Esophagus squamous epithelium (tissue), 5 donors: ENCODE measurements at regions not wholly inside any gene's neighbourhood (a gene's known extent, or its start where the extent isn't known, plus 50 kb on each side); places are given as distances from the start of the nearest gene placed in this dataset.
"Not testable (repeated sequence)": the region's sequence is repeated elsewhere in the genome, so short reads cannot be mapped to it uniquely, and the experiment has no call there.

ENCODE experiments used
- DNase-seq: peaks from one replicate; lab custom pipeline; 2025; lab: John Stamatoyannopoulos, UW
- H3K27ac ChIP-seq, 4 donors: fragments of 200-600 bp; sonication (generic); one replicate each; pipeline ENCODE4 v1.5.1; 2016 to 2019; ENCODE audit warnings: mild to moderate bottlenecking in 1 of 4
- H3K27me3 ChIP-seq, 4 donors: fragments of 200-600 bp; sonication (generic); 1 replicate in 3 of 4; 2 replicates in 1 of 4; pipeline versions ENCODE4 v1.5.1 to v1.6.0; 2017 to 2021; ENCODE audit warnings: antibody characterized with exemption in 1 of 4
- H3K36me3 ChIP-seq, 3 donors: fragments of 200-600 bp; sonication (generic); one replicate each; pipeline ENCODE4 v1.5.1; 2016 to 2019
- H3K4me1 ChIP-seq, 3 donors: fragments of 200-600 bp; sonication (generic); one replicate each; pipeline ENCODE4 v1.5.1; 2017 to 2019
- H3K4me3 ChIP-seq, 4 donors: fragments of 200-600 bp; sonication (generic); 1 replicate in 3 of 4; 2 replicates in 1 of 4; pipeline ENCODE4 v1.5.1; 2016 to 2019; ENCODE audit warnings: mild to moderate bottlenecking in 2 of 4, moderate library complexity in 1 of 4
- H3K9me3 ChIP-seq, 3 donors: fragments of 200-600 bp; sonication (generic); one replicate each; pipeline ENCODE4 v1.5.1; 2016 to 2019
- POLR2A ChIP-seq, 4 donors: fragments of 450-650 bp; IDR thresholded peaks; one replicate each; pipeline ENCODE4 v1.6.1; 2017; ENCODE audit warnings: antibody characterized with exemption in 4 of 4, mild to moderate bottlenecking in 4 of 4, moderate library complexity in 3 of 4
- WGBS, 2 donors: methylation state at CpG; one replicate each; pipeline ENCODE4 v1.1.5; 2018; 5-methylcytosine and 5-hydroxymethylcytosine counted together
- intact Hi-C: fragments of 100-400 bp; cut with DNase I; formaldehyde crosslinking; loops from one replicate; pipeline ENCODE4 v1.15.0; 2022
- TF ChIP-seq, protein P1 (sequence below), 6 experiments: fragments of 450-650 bp in 4 of 6; fragments of 200-600 bp in 2 of 6; sonication (generic) in 2 of 6; IDR thresholded peaks; one replicate each; pipeline ENCODE4 v1.5.1; 2016 to 2019; ENCODE audit warnings: antibody characterized with exemption in 6 of 6, mild to moderate bottlenecking in 4 of 6, moderate library complexity in 4 of 6
- donor health status: DM: yes; HTN: yes; CAD: no.

DNA sequence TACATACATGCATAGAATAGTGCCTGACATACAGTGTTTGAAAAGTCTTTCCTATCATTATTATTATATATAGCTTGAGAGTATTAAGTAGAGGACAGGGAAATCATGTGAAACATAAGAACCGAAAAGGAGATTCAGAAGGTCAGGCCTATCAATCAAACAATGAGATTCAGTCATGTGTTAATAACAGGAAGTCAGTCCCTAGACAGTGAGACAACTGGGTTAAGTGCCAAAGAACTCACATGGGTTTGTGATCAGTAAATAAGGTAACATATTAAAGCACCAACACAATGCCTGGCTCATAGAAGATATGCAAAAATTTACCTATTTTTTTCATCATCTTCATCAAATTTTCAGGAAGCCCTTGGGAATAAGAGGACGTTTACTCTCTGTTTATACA, 174.3 kb upstream of the FAT3 start:
- H3K27me3 ChIP-seq = no peaks in the 10 kb centered on the region
- no peaks in the 10 kb centered on the region for H3K36me3 ChIP-seq
- H3K27ac ChIP-seq = no peak overlapping the region
- WGBS, 2 donors = 38 to 47% methylated on average over 2 of the region's 2 CpGs
- H3K4me3 ChIP-seq = no peak overlapping the region
- no peaks in the 10 kb centered on the region for H3K9me3 ChIP-seq
- intact Hi-C loops = no loop called here
- TF ChIP-seq POLR2A (IDR thresholded peaks at IDR 0.05) = no peak
- TF ChIP-seq, protein P1, sequence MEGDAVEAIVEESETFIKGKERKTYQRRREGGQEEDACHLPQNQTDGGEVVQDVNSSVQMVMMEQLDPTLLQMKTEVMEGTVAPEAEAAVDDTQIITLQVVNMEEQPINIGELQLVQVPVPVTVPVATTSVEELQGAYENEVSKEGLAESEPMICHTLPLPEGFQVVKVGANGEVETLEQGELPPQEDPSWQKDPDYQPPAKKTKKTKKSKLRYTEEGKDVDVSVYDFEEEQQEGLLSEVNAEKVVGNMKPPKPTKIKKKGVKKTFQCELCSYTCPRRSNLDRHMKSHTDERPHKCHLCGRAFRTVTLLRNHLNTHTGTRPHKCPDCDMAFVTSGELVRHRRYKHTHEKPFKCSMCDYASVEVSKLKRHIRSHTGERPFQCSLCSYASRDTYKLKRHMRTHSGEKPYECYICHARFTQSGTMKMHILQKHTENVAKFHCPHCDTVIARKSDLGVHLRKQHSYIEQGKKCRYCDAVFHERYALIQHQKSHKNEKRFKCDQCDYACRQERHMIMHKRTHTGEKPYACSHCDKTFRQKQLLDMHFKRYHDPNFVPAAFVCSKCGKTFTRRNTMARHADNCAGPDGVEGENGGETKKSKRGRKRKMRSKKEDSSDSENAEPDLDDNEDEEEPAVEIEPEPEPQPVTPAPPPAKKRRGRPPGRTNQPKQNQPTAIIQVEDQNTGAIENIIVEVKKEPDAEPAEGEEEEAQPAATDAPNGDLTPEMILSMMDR (IDR thresholded peaks at IDR 0.05) = no peak
- H3K4me1 ChIP-seq = no peaks in the 10 kb centered on the region
- DNase-seq = no peak

DNA sequence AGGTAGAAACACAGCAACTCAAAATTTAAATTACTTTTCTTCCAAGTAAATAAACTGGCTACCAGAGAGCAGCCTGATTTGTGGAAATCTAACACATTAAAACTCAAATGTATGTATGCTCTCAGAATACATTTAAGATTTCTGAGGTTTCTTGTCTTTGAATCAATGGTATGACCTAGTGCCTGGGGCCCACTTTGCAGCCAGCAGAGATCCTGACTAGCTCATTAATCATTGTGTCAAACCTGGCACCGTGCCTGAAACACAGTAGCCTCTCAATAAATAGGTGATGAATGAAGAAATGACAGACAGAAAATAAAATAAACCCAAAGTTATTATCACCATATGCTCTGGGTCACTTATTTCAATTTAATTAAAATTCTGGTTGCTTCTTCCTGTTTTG, 176.2 kb upstream of the FAT3 start:
- TF ChIP-seq, protein P1 (IDR thresholded peaks at IDR 0.05) = no peak
- TF ChIP-seq POLR2A (IDR thresholded peaks at IDR 0.05) = no peak
- Histone ChIP-seq H3K4me1 (no peaks in the 10 kb centered on the region), H3K27me3 (no peaks in the 10 kb centered on the region), H3K4me3 (no peak overlapping the region), H3K36me3 (no peaks in the 10 kb centered on the region), H3K27ac (no peak overlapping the region), H3K9me3 (no peaks in the 10 kb centered on the region)
- 0% methylated on average over 1 of the region's 1 CpG for WGBS, 2 donors
- DNase-seq = no peak
- intact Hi-C loops = no loop called here

DNA sequence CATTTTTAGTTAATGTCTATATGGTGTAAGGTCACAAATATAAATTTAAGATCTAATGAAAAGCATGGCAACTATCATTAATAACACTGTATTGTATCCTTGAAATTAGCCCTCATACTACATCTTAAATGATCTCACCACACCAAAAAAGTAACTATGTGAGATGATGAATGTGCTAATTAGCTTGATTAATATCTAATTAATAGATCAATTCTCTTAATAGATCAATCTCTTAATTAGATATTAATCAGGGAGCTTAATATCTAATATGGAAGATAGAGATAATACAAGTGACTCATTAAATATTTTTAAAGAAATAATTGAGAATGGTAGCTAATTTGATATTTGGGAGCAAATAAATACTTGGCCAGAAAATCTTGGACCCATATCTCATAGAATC, 178.5 kb upstream of the FAT3 start:
- Histone ChIP-seq H3K9me3 (no peaks in the 10 kb centered on the region), H3K4me1 (no peaks in the 10 kb centered on the region), H3K27me3 (no peaks in the 10 kb centered on the region), H3K36me3 (no peaks in the 10 kb centered on the region), H3K27ac (no peak overlapping the region), H3K4me3 (no peak overlapping the region)
- intact Hi-C loops = no loop called here
- TF ChIP-seq, protein P1 (IDR thresholded peaks at IDR 0.05) = no peak
- no peak for TF ChIP-seq POLR2A (IDR thresholded peaks at IDR 0.05)
- DNase-seq = no peak

DNA sequence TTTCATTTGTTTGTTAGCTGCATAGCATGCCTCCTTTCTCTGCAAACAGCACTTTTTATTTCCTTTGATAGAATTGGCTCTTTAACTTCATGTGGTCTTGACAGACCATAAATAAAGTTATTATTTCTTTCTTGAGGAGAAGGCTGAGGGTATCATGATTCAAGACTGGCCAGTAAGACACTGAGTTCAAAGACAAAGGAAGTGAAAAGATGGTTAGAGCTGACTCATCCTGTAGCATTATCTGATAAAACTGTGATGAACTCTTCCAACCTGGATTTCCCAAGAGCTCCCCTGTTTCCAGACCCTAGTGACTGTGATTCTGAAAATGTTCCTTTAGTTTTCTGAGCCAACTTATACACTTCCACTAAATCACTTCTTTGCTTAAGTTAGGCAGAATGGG, 179.3 kb upstream of the FAT3 start:
- Histone ChIP-seq H3K4me3 (no peak overlapping the region), H3K27ac (no peak overlapping the region), H3K4me1 (no peaks in the 10 kb centered on the region), H3K36me3 (no peaks in the 10 kb centered on the region), H3K9me3 (no peaks in the 10 kb centered on the region), H3K27me3 (no peaks in the 10 kb centered on the region)
- no peak for TF ChIP-seq POLR2A (IDR thresholded peaks at IDR 0.05)
- TF ChIP-seq, protein P1 (IDR thresholded peaks at IDR 0.05) = no peak
- intact Hi-C loops = no loop called here
- no peak for DNase-seq

DNA sequence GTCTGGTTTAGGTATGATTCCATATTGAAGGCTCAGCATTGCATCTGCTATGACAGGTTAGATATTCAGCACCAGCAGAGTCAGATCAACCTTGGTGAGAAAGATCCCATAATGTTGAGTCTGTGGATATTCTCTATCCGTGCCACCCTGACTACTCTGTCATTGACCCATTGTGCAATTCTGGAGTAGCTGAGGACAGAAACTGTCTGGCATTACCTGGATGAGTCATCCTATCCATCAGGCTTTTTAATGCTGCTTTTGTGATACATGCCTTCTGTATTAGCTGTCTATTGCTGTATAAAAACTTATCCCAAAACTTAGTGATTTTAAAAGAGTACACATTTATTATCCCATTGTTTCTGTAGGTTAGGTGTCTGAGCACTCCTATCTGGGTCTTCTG, 189.1 kb upstream of the FAT3 start:
- no peaks in the 10 kb centered on the region for H3K4me1 ChIP-seq
- no peaks in the 10 kb centered on the region for H3K27me3 ChIP-seq
- DNase-seq = no peak
- H3K9me3 ChIP-seq = no peaks in the 10 kb centered on the region
- H3K27ac ChIP-seq = no peak overlapping the region
- intact Hi-C loops = no loop called here
- TF ChIP-seq, protein P1 (IDR thresholded peaks at IDR 0.05) = no peak
- no peak for TF ChIP-seq POLR2A (IDR thresholded peaks at IDR 0.05)
- 42 to 80% methylated on average over 1 of the region's 1 CpG for WGBS, 2 donors
- H3K36me3 ChIP-seq = no peaks in the 10 kb centered on the region
- no peak overlapping the region for H3K4me3 ChIP-seq

DNA sequence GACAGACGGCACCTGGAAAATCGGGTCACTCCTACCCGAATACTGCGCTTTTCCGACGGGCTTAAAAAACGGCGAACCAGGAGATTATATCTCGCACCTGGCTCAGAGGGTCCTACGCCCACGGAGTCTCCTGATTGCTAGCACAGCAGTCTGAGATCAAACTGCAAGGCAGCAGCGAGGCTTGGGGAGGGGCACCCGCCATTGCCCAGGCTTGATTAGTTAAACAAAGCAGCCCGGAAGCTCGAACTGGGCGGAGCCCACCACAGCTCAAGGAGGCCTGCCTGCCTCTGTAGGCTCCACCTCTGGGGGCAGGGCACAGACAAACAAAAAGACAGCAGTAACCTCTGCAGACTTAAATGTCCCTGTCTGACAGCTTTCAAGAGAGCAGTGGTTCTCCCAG, 197.5 kb upstream of the FAT3 start:
- intact Hi-C loops, H3K27ac ChIP-seq, H3K36me3 ChIP-seq, H3K9me3 ChIP-seq, H3K27me3 ChIP-seq, H3K4me3 ChIP-seq, DNase-seq, H3K4me1 ChIP-seq: not testable (repeated sequence)
- WGBS, 2 donors = 73 to 82% methylated on average over 8 to 16 of the region's 16 CpGs
